Esophagus squamous epithelium (tissue), 5 donors: ENCODE measurements at regions not wholly inside any gene's neighbourhood (a gene's known extent, or its start where the extent isn't known, plus 50 kb on each side); places are given as distances from the start of the nearest gene placed in this dataset.

Source experiments
- DNase-seq: peaks from one replicate; lab custom pipeline; 2025; lab: John Stamatoyannopoulos, UW
- H3K27ac ChIP-seq, 4 donors: fragments of 200-600 bp; sonication (generic); one replicate each; pipeline ENCODE4 v1.5.1; 2016 to 2019; ENCODE audit warnings: mild to moderate bottlenecking in 1 of 4
- H3K27me3 ChIP-seq, 4 donors: fragments of 200-600 bp; sonication (generic); 1 replicate in 3 of 4; 2 replicates in 1 of 4; pipeline versions ENCODE4 v1.5.1 to v1.6.0; 2017 to 2021; ENCODE audit warnings: antibody characterized with exemption in 1 of 4
- H3K36me3 ChIP-seq, 3 donors: fragments of 200-600 bp; sonication (generic); one replicate each; pipeline ENCODE4 v1.5.1; 2016 to 2019
- H3K4me1 ChIP-seq, 3 donors: fragments of 200-600 bp; sonication (generic); one replicate each; pipeline ENCODE4 v1.5.1; 2017 to 2019
- H3K4me3 ChIP-seq, 4 donors: fragments of 200-600 bp; sonication (generic); 1 replicate in 3 of 4; 2 replicates in 1 of 4; pipeline ENCODE4 v1.5.1; 2016 to 2019; ENCODE audit warnings: mild to moderate bottlenecking in 2 of 4, moderate library complexity in 1 of 4
- H3K9me3 ChIP-seq, 3 donors: fragments of 200-600 bp; sonication (generic); one replicate each; pipeline ENCODE4 v1.5.1; 2016 to 2019
- POLR2A ChIP-seq, 4 donors: fragments of 450-650 bp; IDR thresholded peaks; one replicate each; pipeline ENCODE4 v1.6.1; 2017; ENCODE audit warnings: antibody characterized with exemption in 4 of 4, mild to moderate bottlenecking in 4 of 4, moderate library complexity in 3 of 4
- WGBS, 2 donors: methylation state at CpG; one replicate each; pipeline ENCODE4 v1.1.5; 2018; 5-methylcytosine and 5-hydroxymethylcytosine counted together
- intact Hi-C: fragments of 100-400 bp; cut with DNase I; formaldehyde crosslinking; loops from one replicate; pipeline ENCODE4 v1.15.0; 2022
- TF ChIP-seq, protein P1 (sequence below), 6 experiments: fragments of 450-650 bp in 4 of 6; fragments of 200-600 bp in 2 of 6; sonication (generic) in 2 of 6; IDR thresholded peaks; one replicate each; pipeline ENCODE4 v1.5.1; 2016 to 2019; ENCODE audit warnings: antibody characterized with exemption in 6 of 6, mild to moderate bottlenecking in 4 of 6, moderate library complexity in 4 of 6
- donor health status: DM: yes; HTN: yes; CAD: no.

- DNase-seq: no peak
- whole genome bisulfite sequencing, 2 donors: 70% methylated on average over 2 of the region's 6 CpGs; no CpG with 5 or more reads in 1 of the 2 donors
- Histone ChIP-seq H3K4me1 (no peaks in the 10 kb centered on the region), H3K4me3 (no peak overlapping the region), H3K27ac (no peak overlapping the region), H3K27me3 (peaks cover 0 to 42% (median 0%) of the 10 kb centered on the region in 4 donors), H3K9me3 (peaks cover 0 to 8% (median 0%) of the 10 kb centered on the region in 3 donors), H3K36me3 (no peaks in the 10 kb centered on the region)
- TF ChIP-seq POLR2A (IDR thresholded peaks at IDR 0.05): no peak
- TF ChIP-seq, protein P1, sequence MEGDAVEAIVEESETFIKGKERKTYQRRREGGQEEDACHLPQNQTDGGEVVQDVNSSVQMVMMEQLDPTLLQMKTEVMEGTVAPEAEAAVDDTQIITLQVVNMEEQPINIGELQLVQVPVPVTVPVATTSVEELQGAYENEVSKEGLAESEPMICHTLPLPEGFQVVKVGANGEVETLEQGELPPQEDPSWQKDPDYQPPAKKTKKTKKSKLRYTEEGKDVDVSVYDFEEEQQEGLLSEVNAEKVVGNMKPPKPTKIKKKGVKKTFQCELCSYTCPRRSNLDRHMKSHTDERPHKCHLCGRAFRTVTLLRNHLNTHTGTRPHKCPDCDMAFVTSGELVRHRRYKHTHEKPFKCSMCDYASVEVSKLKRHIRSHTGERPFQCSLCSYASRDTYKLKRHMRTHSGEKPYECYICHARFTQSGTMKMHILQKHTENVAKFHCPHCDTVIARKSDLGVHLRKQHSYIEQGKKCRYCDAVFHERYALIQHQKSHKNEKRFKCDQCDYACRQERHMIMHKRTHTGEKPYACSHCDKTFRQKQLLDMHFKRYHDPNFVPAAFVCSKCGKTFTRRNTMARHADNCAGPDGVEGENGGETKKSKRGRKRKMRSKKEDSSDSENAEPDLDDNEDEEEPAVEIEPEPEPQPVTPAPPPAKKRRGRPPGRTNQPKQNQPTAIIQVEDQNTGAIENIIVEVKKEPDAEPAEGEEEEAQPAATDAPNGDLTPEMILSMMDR (IDR thresholded peaks at IDR 0.05): no peak
- intact Hi-C loops: no loop called here
Observed at GRCh38 chr9:135320943-135321342, 158.6 kb upstream of the PPP1R26 start.

DNA sequence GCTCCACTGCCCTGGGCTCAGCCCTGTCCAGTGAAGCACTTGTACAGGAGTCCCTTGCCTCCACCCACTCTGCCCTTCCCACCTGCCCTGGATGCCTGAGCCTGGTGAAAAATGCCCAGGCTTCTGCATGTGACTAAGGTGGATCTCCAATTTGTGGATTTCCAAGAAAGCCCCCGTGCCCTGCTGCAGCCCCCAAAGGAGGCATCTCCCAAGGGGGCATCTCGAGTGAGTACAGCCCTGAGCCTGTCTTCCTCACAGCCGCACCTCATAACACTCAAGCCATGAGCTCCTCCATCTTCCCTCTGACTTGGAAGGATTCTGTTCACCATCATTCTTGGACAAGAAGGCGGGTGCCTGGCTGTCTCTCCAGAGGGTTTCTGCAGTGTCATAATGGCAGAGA, 158.0 kb upstream of the PPP1R26 start:
- 70 to 86% methylated on average over 2 of the region's 4 CpGs for WGBS, 2 donors
- Histone ChIP-seq H3K4me3 (no peak overlapping the region), H3K27me3 (peaks cover 0 to 48% (median 0%) of the 10 kb centered on the region in 4 donors), H3K9me3 (peaks cover 0 to 8% (median 0%) of the 10 kb centered on the region in 3 donors), H3K27ac (no peak overlapping the region), H3K36me3 (no peaks in the 10 kb centered on the region), H3K4me1 (no peaks in the 10 kb centered on the region)
- no peak for DNase-seq
- TF ChIP-seq, protein P1 (IDR thresholded peaks at IDR 0.05): no peak
- TF ChIP-seq POLR2A (IDR thresholded peaks at IDR 0.05): no peak
- intact Hi-C loops: no loop called here

- no peak overlapping the region for H3K27ac ChIP-seq
- no peak overlapping the region for H3K4me3 ChIP-seq
- peaks cover 0 to 76% (median 0%) of the 10 kb centered on the region in 4 donors for H3K27me3 ChIP-seq
- TF ChIP-seq, protein P1 (IDR thresholded peaks at IDR 0.05): no peak
- no peak for TF ChIP-seq POLR2A (IDR thresholded peaks at IDR 0.05)
- intact Hi-C loops: no loop called here
- no peak for DNase-seq
- peaks cover 0 to 8% (median 0%) of the 10 kb centered on the region in 3 donors for H3K9me3 ChIP-seq
- H3K4me1 ChIP-seq: no peaks in the 10 kb centered on the region
- 42 to 66% methylated on average over 3 to 6 of the region's 6 CpGs for WGBS, 2 donors
- H3K36me3 ChIP-seq: no peaks in the 10 kb centered on the region
Observed at GRCh38 chr9:135324329-135324728, 155.3 kb upstream of the PPP1R26 start.

GRCh38 chr9:135326141-135326540, 153.4 kb upstream of the PPP1R26 start:
- Histone ChIP-seq H3K36me3 (no peaks in the 10 kb centered on the region), H3K27ac (no peak overlapping the region), H3K4me1 (no peaks in the 10 kb centered on the region), H3K27me3 (peaks cover 0 to 75% (median 0%) of the 10 kb centered on the region in 4 donors), H3K9me3 (peaks cover 0 to 8% (median 0%) of the 10 kb centered on the region in 3 donors), H3K4me3 (no peak overlapping the region)
- 67 to 68% methylated on average over 1 to 2 of the region's 7 CpGs for WGBS, 2 donors
- TF ChIP-seq POLR2A (IDR thresholded peaks at IDR 0.05): no peak
- TF ChIP-seq, protein P1 (IDR thresholded peaks at IDR 0.05): no peak
- intact Hi-C loops: no loop called here
- no peak for DNase-seq

GRCh38 chr9:135326633-135327152, 152.9 kb upstream of the PPP1R26 start:
- Histone ChIP-seq H3K27ac (no peak overlapping the region), H3K4me3 (no peak overlapping the region), H3K4me1 (no peaks in the 10 kb centered on the region), H3K9me3 (peaks cover 0 to 8% (median 0%) of the 10 kb centered on the region in 3 donors), H3K36me3 (no peaks in the 10 kb centered on the region), H3K27me3 (peaks cover 0 to 69% (median 0%) of the 10 kb centered on the region in 4 donors)
- intact Hi-C loops: no loop called here
- WGBS, 2 donors: 83 to 85% methylated on average over 6 to 8 of the region's 11 CpGs
- TF ChIP-seq, protein P1 (IDR thresholded peaks at IDR 0.05): no peak
- TF ChIP-seq POLR2A (IDR thresholded peaks at IDR 0.05): no peak
- no peak for DNase-seq
